GM12865 (cell line): ENCODE measurements at regions not wholly inside any gene's neighbourhood (a gene's known extent, or its start where the extent isn't known, plus 50 kb on each side); places are given as distances from the start of the nearest gene placed in this dataset.

Source experiments
- DNase-seq: peaks from one replicate; pipeline ENCODE4 v3.0.0; 2010; ENCODE audit warnings: low read depth
- H3K4me3 ChIP-seq: 2 replicates; pipeline ENCODE4 v1.5.1; 2011; ENCODE audit warnings: mild to moderate bottlenecking, low read depth, low read length, control low read depth
- CTCF ChIP-seq: IDR thresholded peaks from 2 replicates; pipeline ENCODE4 v1.5.1; 2011; ENCODE audit warnings: low read length, control low read depth, low read depth, inconsistent platforms; ENCODE audit not compliant: insufficient read depth; ENCODE audit errors: missing control alignments

GRCh38 chr2:10243926-10244270 lies 58.8 kb upstream of the HPCAL1 start:
- H3K4me3 ChIP-seq, result no peak overlapping the region
- no peak for DNase-seq
- TF ChIP-seq CTCF, result no peak

- no peak for TF ChIP-seq CTCF
- DNase-seq, result no peak
- H3K4me3 ChIP-seq, result no peak overlapping the region
Measured at GRCh38 chr2:10245021-10245420, 57.7 kb upstream of the HPCAL1 start.

GRCh38 chr2:10245661-10246060 lies 57.0 kb upstream of the HPCAL1 start:
- DNase-seq, result no peak
- no peak for TF ChIP-seq CTCF
- no peak overlapping the region for H3K4me3 ChIP-seq

- no peak overlapping the region for H3K4me3 ChIP-seq
- no peak for DNase-seq
- TF ChIP-seq CTCF, result no peak
Measured at GRCh38 chr2:10246370-10246769, 56.3 kb upstream of the HPCAL1 start.

GRCh38 chr2:10246831-10247230 lies 55.9 kb upstream of the HPCAL1 start:
- no peak for TF ChIP-seq CTCF
- no peak overlapping the region for H3K4me3 ChIP-seq
- DNase-seq, result no peak

- no peak for DNase-seq
- TF ChIP-seq CTCF, result no peak
- no peak overlapping the region for H3K4me3 ChIP-seq
Measured at GRCh38 chr2:10249798-10250197, 52.9 kb upstream of the HPCAL1 start.

GRCh38 chr2:10252224-10252623 lies 50.5 kb upstream of the HPCAL1 start:
- no peak overlapping the region for H3K4me3 ChIP-seq
- no peak for TF ChIP-seq CTCF
- no peak for DNase-seq
